Mesenchymal stem cell (in vitro differentiated cells and primary cell): ENCODE measurements at regions not wholly inside any gene's neighbourhood (a gene's known extent, or its start where the extent isn't known, plus 50 kb on each side); places are given as distances from the start of the nearest gene placed in this dataset.
"Not testable (repeated sequence)": the region's sequence is repeated elsewhere in the genome, so short reads cannot be mapped to it uniquely, and the experiment has no call there.

Experiments used
- DNase-seq: peaks from one replicate; pipeline ENCODE4 v3.0.0-alpha.2; 2013
- H2AFZ ChIP-seq: one replicate; pipeline ENCODE4 v1.6.1; 2013; ENCODE audit warnings: low read depth, mild to moderate bottlenecking, control low read depth, inconsistent platforms, low read length, moderate library complexity
- H2AK5ac ChIP-seq: 2 replicates; pipeline ENCODE4 v1.6.1; 2013; ENCODE audit warnings: low read length, moderate library complexity, mild to moderate bottlenecking, inconsistent platforms; ENCODE audit not compliant: severe bottlenecking
- H2BK120ac ChIP-seq: one replicate; pipeline ENCODE4 v1.6.1; 2013; ENCODE audit warnings: low read depth, mild to moderate bottlenecking, inconsistent platforms, low read length, moderate library complexity
- H2BK12ac ChIP-seq, 2 experiments: one replicate each; pipeline ENCODE4 v1.6.1; 2013; ENCODE audit warnings: inconsistent platforms in 2 of 2, low read length in 2 of 2, mild to moderate bottlenecking in 2 of 2, moderate library complexity in 2 of 2, control low read depth in 1 of 2
- H2BK15ac ChIP-seq: one replicate; pipeline ENCODE4 v1.6.1; 2013; ENCODE audit warnings: mild to moderate bottlenecking, low read depth, inconsistent platforms; ENCODE audit not compliant: poor library complexity, severe bottlenecking
- H2BK5ac ChIP-seq: 2 replicates; pipeline ENCODE4 v1.6.1; 2013; ENCODE audit warnings: low read depth, mild to moderate bottlenecking, low read length, control low read depth, inconsistent platforms; ENCODE audit not compliant: poor library complexity, severe bottlenecking
- H3K14ac ChIP-seq, 2 experiments: one replicate each; pipeline ENCODE4 v1.6.1; 2013; ENCODE audit warnings: inconsistent platforms in 2 of 2, low read length in 2 of 2, control low read depth in 1 of 2, mild to moderate bottlenecking in 1 of 2, moderate library complexity in 1 of 2
- H3K18ac ChIP-seq, 2 experiments: one replicate each; pipeline ENCODE4 v1.6.1; 2013; ENCODE audit warnings: inconsistent platforms in 2 of 2, low read length in 2 of 2, control low read depth in 1 of 2, low read depth in 1 of 2, mild to moderate bottlenecking in 1 of 2
- H3K23ac ChIP-seq, 2 experiments: one replicate each; pipeline ENCODE4 v1.6.1; 2013; ENCODE audit warnings: inconsistent platforms in 2 of 2, low read length in 2 of 2, mild to moderate bottlenecking in 2 of 2, moderate library complexity in 2 of 2, control low read depth in 1 of 2
- H3K27ac ChIP-seq: 2 replicates; pipeline ENCODE4 v1.5.1; 2013; ENCODE audit warnings: mild to moderate bottlenecking, moderate library complexity, low read length, control low read depth, inconsistent platforms; ENCODE audit not compliant: poor library complexity, severe bottlenecking
- H3K27me3 ChIP-seq, 2 experiments: 2 replicates each; pipeline versions ENCODE4 v1.6.1 to v1.7.0; 2013; ENCODE audit warnings: low read length in 2 of 2, mild to moderate bottlenecking in 2 of 2, moderate library complexity in 2 of 2, control low read depth in 1 of 2, inconsistent platforms in 1 of 2; ENCODE audit not compliant: control insufficient read depth in 1 of 2, insufficient read depth in 1 of 2
- H3K36me3 ChIP-seq, 2 experiments: 2 replicates each; pipeline versions ENCODE4 v1.6.1 to v1.7.0; 2013; ENCODE audit warnings: low read length in 2 of 2, control low read depth in 1 of 2, inconsistent platforms in 1 of 2, low read depth in 1 of 2, mild to moderate bottlenecking in 1 of 2; ENCODE audit not compliant: insufficient read depth in 2 of 2, control insufficient read depth in 1 of 2
- H3K4ac ChIP-seq, 2 experiments: one replicate each; pipeline ENCODE4 v1.6.1; 2013; ENCODE audit warnings: inconsistent platforms in 2 of 2, low read length in 2 of 2, mild to moderate bottlenecking in 2 of 2, moderate library complexity in 2 of 2, control low read depth in 1 of 2, low read depth in 1 of 2
- H3K4me1 ChIP-seq: 2 replicates; pipeline ENCODE4 v1.6.1; 2013; ENCODE audit warnings: low read depth, low read length, control low read depth; ENCODE audit not compliant: control insufficient read depth, insufficient read depth
- H3K4me2 ChIP-seq: 2 replicates; pipeline ENCODE4 v1.6.1; 2013; ENCODE audit warnings: low read length, mild to moderate bottlenecking, inconsistent platforms; ENCODE audit not compliant: poor library complexity, severe bottlenecking
- H3K4me3 ChIP-seq, 2 experiments: 2 replicates each; pipeline versions ENCODE4 v1.5.1 to v1.7.0; 2013; ENCODE audit warnings: low read length in 2 of 2, mild to moderate bottlenecking in 2 of 2, control low read depth in 1 of 2, low read depth in 1 of 2; ENCODE audit not compliant: insufficient read depth in 1 of 2
- H3K79me1 ChIP-seq: replicated peaks from 2 replicates; pipeline ENCODE4 v1.6.1; 2013; ENCODE audit warnings: mild to moderate bottlenecking, control low read depth, low read length, inconsistent platforms; ENCODE audit not compliant: poor library complexity, severe bottlenecking
- H3K9ac ChIP-seq: 2 replicates; pipeline ENCODE4 v1.7.0; 2013; ENCODE audit warnings: mild to moderate bottlenecking, low read length, moderate library complexity
- H3K9me3 ChIP-seq: 2 replicates; pipeline ENCODE4 v1.7.0; 2013; ENCODE audit warnings: mild to moderate bottlenecking, low read length; ENCODE audit not compliant: control insufficient read depth
- H4K8ac ChIP-seq: one replicate; pipeline ENCODE4 v1.6.1; 2013; ENCODE audit warnings: inconsistent platforms, mild to moderate bottlenecking, low read length, moderate library complexity
- H4K91ac ChIP-seq: one replicate; pipeline ENCODE4 v1.6.1; 2013; ENCODE audit warnings: mild to moderate bottlenecking, low read length, inconsistent platforms
- WGBS: methylation state at CpG from one replicate; pipeline ENCODE4 v1.1.7; 2013; ENCODE audit warnings: mixed read lengths; 5-methylcytosine and 5-hydroxymethylcytosine counted together

DNA sequence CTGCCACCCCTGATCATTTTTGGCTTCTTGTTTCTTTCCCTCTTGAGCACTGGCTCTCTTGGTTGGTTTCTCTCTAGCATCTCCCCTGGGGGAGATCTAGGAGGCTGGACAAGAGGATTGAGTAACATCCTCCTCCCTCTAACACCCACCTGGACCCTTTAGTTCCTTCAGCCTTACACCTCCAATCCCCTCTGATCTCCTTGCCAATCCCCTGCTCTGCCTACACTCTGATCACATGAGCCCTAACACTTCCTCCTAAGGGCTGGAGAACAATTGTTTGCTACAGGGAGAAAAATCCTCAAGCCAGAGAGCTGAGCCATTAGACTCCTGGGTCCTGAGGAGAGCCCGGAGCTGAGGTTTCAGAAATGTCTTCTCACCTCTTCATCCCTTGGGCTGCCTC is 65.9 kb upstream of the ADGRL1 start:
- H2AK5ac ChIP-seq = no peak overlapping the region
- H2BK12ac ChIP-seq = no peak overlapping the region
- H3K4ac ChIP-seq = no peak overlapping the region
- no peak overlapping the region for H2BK15ac ChIP-seq
- peaks cover 11% of the 10 kb centered on the region for H3K9me3 ChIP-seq
- no peak overlapping the region for H3K14ac ChIP-seq
- no peak overlapping the region for H2BK5ac ChIP-seq
- H3K18ac ChIP-seq = no peak overlapping the region
- H3K4me3 ChIP-seq = no peak overlapping the region
- no peak overlapping the region for H4K91ac ChIP-seq
- H3K23ac ChIP-seq = no peak overlapping the region
- H3K4me1 ChIP-seq = no peaks in the 10 kb centered on the region
- no peak overlapping the region for H3K4me2 ChIP-seq
- no peak overlapping the region for H2AFZ ChIP-seq
- peaks cover 23 to 57% of the 10 kb centered on the region in 2 experiments for H3K27me3 ChIP-seq
- H2BK120ac ChIP-seq = no peak overlapping the region
- WGBS = 73% methylated on average over 1 of the region's 1 CpG
- no peak overlapping the region for H3K9ac ChIP-seq
- no peak for DNase-seq
- no peak overlapping the region for H4K8ac ChIP-seq
- H3K27ac ChIP-seq = no peak overlapping the region
- no peaks in the 10 kb centered on the region for H3K36me3 ChIP-seq
- H3K79me1 ChIP-seq = no peaks in the 10 kb centered on the region

DNA sequence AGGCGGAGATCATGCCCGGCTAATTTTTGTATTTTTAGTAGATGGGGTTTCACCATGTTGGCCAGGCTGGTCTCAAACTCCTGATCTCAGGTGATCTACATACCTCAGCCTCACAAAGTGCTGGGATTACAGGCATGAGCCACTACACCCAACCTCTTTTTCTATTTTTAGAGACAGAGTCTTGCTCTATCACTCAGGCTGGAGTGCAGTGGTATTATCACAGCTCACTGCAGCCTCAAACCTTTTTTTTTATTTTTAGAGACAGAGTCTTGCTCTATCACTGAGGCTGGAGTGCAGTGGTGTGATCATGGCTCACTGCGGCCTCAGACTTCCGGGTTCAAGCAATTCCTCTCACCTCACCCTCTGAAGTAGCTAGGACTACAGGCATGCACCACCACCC is 64.6 kb upstream of the ADGRL1 start:
- H2BK120ac ChIP-seq, H3K4me2 ChIP-seq, H3K18ac ChIP-seq, H3K9me3 ChIP-seq, H3K14ac ChIP-seq, H3K79me1 ChIP-seq, H3K4me3 ChIP-seq, H2AFZ ChIP-seq, H2BK15ac ChIP-seq, H3K23ac ChIP-seq, H3K27ac ChIP-seq, H3K4me1 ChIP-seq, H4K91ac ChIP-seq, H2BK12ac ChIP-seq, H2BK5ac ChIP-seq, H2AK5ac ChIP-seq, H3K4ac ChIP-seq, H4K8ac ChIP-seq, H3K36me3 ChIP-seq, DNase-seq, H3K9ac ChIP-seq: not testable (repeated sequence)
- WGBS = 80% methylated on average over 4 of the region's 4 CpGs
- H3K27me3 ChIP-seq = peaks cover 36 to 63% of the 10 kb centered on the region in 2 experiments

DNA sequence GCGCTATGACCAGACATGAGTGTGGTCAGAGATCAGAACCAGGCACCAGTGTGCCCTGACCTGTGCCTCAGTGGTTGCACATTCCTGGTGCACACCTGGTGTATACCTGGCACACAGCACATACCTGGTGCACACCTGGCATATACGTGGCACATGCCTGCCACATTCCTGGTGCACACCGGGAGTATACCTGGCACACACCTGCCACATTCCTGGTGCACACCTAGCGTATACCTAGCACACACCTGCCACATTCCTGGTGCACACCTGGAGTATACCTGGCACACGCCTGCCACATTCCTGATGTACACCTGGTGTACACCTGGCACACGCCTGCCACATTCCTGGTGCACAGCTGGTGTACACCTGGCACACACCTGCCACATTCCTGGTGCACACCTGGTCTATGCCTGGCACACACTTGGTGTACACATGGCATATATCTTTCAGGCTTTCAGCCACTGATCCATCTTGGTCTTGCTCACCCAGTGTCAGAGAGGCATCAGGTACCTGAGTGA is 61.3 kb upstream of the ADGRL1 start:
- H3K9ac ChIP-seq = no peak overlapping the region
- H3K4me3 ChIP-seq = no peak overlapping the region
- no peaks in the 10 kb centered on the region for H3K36me3 ChIP-seq
- H3K18ac ChIP-seq = no peak overlapping the region
- no peak overlapping the region for H2BK120ac ChIP-seq
- WGBS = 74% methylated on average over 6 of the region's 6 CpGs
- H3K14ac ChIP-seq = peak overlapping the region in 1 of 2 experiments; percentile 23
- no peaks in the 10 kb centered on the region for H3K9me3 ChIP-seq
- peaks cover 10% of the 10 kb centered on the region for H3K4me1 ChIP-seq
- H4K8ac ChIP-seq = no peak overlapping the region
- no peak overlapping the region for H2BK5ac ChIP-seq
- DNase-seq = no peak
- H2BK12ac ChIP-seq = no peak overlapping the region
- H3K23ac ChIP-seq = peak overlapping the region in 1 of 2 experiments; percentile 34
- no peak overlapping the region for H2AK5ac ChIP-seq
- H4K91ac ChIP-seq = peak overlapping the region; percentile 43
- H3K4ac ChIP-seq = no peak overlapping the region
- no peak overlapping the region for H3K27ac ChIP-seq
- H2BK15ac ChIP-seq = no peak overlapping the region
- H3K79me1 ChIP-seq = no peaks in the 10 kb centered on the region
- H2AFZ ChIP-seq = no peak overlapping the region
- peaks cover 46 to 60% of the 10 kb centered on the region in 2 experiments for H3K27me3 ChIP-seq
- H3K4me2 ChIP-seq = no peak overlapping the region

DNA sequence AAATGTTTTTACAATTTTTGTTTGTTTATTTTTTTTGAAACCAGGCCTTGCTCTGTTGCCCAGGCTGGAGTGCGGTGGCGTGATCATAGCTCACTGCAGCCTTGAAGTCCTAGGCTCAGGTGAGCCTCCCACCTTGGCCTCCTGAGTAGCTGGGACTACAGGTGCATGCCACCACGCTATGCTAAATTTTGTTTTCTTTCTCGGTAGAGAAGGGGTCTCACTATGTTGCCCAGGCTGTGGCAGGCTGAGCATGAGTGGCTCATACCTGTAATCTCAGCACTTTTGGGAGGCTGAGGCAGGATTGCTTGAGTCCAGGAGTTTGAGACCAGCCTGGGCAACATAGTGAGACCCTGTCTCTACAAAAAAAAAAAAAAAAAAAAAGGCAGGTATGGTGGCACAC is 60.2 kb upstream of the ADGRL1 start:
- H3K27ac ChIP-seq, H2BK120ac ChIP-seq, H3K14ac ChIP-seq, H3K18ac ChIP-seq, H3K9ac ChIP-seq, H3K4me3 ChIP-seq, H2BK12ac ChIP-seq, H2AK5ac ChIP-seq, H2AFZ ChIP-seq, H2BK15ac ChIP-seq, H3K23ac ChIP-seq, H2BK5ac ChIP-seq, H4K8ac ChIP-seq, H3K79me1 ChIP-seq, H3K9me3 ChIP-seq, H3K4me2 ChIP-seq, H3K36me3 ChIP-seq, H3K4me1 ChIP-seq, DNase-seq, H4K91ac ChIP-seq, H3K4ac ChIP-seq: not testable (repeated sequence)
- peaks cover 39 to 52% of the 10 kb centered on the region in 2 experiments for H3K27me3 ChIP-seq
- WGBS = 89% methylated on average over 4 of the region's 4 CpGs
